GM18511 (cell line): ENCODE measurements at regions not wholly inside any gene's neighbourhood (a gene's known extent, or its start where the extent isn't known, plus 50 kb on each side); places are given as distances from the start of the nearest gene placed in this dataset.
"Not testable (repeated sequence)": the region's sequence is repeated elsewhere in the genome, so short reads cannot be mapped to it uniquely, and the experiment has no call there.

ENCODE experiments used
- ATAC-seq: cut with Tn5 transposase; IDR thresholded peaks from one replicate; pipeline ENCODE4 v1.9.1; 2021; ENCODE audit warnings: mild to moderate bottlenecking, moderate library complexity; ENCODE audit not compliant: unreplicated experiment

DNA sequence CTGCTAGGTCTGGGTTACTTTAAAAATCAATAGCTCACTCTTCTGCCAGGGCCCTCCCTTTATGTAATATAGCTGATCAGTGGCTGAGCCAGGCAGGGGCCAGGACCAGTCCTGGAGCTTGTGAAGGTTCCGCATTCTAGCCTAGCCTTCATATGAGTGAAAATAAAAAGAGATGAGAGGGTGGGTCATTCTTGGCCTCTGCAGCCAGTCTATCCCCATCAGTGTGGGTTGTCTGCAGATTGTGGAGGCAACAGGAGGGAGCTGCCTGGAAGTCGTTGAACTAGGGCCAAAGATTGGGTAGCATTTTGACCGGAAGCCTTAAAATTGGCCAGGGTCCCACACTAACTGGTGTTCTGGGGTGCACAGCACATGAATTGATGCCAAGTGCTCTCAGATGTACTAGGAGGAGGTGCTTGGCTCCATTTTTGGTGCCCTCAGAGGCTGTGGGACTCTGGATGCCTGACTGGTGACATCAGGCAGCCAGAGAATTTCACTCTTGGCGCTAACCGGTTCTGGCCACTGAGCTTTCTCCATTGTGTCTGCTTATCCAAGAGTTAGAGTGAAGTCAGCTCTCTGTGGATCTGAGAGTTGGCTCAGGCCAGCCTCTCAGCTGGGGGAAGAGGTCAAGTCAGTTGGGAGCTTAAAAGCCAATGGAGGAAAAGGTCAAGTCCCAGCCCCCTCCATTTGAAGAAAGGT lies 66.5 kb upstream of the IKBKE start:
- ATAC-seq, result not testable (repeated sequence)

DNA sequence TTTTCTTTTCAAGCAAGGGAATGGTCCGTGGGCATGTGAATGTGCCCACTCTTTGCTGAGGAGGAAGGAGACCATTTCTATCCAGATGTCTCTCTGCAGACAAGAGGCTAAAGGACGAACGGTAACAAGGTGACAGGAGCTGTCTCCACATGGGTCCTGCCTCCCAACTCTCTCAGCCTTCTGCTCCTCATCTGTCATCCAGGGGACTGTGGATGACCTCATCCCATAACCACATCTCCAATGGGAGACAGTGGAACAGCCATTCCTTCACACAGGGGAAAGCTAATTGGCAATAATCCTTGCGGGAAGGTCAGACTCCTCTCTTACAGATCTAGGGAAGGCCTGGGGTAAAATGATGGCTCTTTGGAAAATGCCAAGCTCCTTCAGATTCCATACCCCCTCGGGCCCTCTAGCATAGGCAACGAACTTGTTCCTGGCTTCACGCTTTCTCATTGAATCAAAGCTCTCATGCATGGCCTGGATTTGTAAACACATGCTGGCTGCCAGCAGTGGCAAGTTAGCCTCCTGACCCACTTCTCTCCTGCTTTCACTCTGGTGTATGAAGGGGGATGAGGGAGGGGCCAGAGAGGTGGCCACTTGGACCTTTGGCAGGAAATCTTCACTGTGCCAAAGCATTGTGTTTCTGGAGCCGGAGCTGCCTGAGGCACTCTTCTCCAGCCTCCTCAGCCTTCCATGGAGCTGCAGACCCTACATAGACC lies 65.8 kb upstream of the IKBKE start:
- ATAC-seq, result not testable (repeated sequence)

DNA sequence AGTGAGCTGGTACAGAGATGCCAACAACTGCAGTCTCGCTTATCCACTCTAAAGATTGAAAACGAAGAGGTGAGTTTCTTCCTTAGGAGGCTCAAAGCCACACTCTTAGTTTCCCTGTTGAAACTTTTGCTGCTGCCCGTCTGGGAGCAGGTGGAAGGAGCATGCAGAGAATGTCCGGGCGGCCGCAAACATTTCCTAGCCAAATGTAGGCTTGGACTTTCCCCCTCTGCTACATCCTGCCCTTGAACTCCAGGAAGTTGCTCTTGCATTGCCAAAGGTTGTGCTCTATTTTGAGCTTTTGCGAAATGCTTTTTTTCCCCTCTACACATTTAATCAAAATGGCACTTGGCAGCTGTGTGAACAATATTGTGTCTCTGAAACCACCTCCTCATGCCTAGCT lies 65.0 kb upstream of the IKBKE start:
- not testable (repeated sequence) for ATAC-seq

DNA sequence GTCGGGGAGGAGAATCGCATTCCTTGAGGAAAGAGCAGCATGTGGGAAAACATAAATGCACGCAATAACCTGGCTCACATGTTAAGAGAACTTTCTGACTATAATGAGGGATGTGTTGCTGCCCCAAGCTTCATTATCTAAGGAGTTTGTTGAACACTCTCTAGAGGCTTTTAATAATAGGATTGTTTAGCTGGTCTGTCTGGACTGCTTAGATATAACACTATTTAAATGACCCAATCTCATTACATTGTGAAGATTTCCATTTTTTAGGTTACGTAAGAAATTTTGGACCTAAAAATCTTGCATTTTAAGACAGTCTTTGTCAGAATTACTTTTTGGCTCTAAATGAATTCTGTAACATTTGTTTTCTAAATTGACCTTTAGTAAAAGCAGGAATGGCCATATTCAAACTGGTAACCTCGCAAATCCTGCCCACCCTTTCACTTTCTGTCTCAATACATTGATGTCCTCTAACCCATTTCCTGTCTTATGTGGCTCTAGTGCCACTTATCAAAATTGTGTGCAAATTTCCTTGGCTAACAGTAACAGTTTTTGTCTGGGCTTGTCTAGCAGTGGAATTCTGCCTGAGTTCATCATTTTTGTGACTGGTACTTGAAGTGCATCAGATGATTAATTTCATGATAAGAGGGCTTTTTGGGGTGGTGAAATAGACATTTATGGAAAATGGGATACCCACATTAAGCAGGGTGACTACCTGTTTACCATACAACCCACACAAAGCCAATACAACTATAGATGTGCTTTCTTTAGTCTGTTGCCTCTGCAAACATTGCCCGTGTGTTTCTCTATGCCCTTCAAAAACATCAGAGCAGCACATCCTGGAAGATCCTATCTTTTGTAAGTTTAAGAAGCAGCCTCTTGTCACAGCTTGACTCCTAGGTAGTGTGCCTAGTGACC lies 61.6 kb upstream of the IKBKE start:
- ATAC-seq, result not testable (repeated sequence)

DNA sequence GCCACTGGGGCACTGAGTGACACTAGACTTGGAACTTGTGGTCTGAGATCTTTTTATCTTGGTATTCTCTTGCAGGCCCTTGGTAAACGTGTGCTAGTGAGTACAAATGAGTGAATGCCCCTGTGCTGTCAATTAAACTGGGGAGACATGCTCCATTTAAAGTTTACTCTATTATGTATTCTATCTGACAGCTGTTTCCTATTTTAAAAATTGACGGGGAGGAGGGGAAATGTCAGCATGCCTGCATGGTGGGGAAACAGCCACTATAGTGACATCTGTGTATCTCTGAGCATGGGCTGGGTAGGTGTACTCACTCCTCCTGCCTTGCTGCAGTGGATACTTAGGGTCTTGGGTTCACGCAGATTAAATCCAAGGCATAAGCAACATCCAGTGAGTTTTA lies 59.0 kb upstream of the IKBKE start:
- ATAC-seq, result no peak

DNA sequence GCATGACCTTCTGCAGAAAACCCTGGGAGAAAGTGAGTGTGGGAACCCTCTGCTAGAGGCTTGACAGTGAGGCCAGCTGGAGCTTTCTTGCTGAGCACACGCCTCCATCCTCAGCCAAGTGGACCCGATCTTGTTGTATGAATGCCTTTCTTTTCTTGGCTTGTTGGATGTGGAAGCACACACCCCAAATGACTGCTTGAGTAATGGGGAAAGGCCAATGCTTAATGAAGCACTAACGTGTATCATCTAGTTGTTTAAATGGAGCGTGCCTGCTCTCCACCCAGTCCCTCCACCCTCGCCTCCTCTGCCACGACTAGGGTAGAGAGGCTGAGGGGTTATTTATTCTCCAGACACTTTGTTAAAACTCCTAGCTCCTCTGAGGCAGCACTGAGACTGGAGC lies 54.3 kb upstream of the IKBKE start:
- ATAC-seq, result no peak

DNA sequence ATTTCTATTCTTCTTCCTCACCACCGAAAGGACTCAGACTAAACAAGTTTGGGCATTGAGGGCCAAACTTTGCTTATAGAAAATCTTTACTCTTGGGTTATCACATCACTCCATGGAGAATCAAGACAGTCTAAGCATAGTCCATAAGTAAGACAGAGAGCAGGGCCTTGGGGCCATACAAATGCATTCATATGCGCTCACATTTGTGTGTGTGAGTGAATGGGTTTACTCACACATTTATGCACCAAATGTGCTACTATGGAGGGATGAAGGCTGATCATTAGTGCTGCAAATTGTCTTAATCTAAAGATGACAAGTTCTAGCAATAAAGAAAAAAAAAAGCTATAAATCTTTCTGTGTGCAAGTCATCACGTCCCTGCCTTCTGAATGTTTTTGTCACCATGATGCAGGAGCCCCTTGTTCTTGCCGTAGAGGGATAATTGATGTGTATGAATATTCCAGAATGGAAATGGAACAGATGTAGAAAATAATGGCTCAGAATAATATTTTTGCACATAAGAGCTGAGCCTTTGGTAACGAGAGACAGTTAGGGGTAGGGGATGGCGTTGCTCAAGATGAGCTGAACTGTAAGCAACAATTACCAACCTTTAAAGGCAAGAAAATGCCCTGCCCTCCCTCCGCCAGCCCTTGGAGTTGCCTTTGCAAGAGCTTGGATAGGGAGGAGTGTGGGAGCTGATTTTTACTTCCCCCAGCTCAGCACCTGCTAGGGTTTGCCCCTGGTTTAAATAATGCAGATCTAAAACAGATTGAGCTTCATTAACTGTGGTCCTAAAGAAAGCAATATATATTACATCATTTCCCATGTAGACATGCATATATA lies 52.3 kb upstream of the IKBKE start:
- ATAC-seq, result no peak

DNA sequence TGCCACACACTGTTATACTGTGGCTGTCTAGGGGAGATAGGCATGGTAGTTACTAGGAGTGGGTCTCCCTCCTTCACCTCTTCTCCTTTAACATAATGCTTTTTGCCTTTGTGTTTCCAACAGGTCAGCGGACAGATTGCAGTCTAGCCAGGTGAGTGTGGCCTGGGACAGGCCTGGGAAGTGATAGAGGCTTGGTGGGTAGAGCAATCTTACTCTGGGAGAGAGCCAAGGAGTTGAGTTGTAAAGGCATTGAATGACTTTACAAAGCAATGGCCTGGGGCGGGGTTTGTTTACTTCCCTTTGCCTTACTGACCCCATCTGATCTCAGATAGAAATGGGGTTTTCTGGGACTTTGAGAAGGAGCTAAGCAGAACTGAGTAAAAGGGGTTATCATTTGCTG lies 51.0 kb upstream of the IKBKE start:
- no peak for ATAC-seq

DNA sequence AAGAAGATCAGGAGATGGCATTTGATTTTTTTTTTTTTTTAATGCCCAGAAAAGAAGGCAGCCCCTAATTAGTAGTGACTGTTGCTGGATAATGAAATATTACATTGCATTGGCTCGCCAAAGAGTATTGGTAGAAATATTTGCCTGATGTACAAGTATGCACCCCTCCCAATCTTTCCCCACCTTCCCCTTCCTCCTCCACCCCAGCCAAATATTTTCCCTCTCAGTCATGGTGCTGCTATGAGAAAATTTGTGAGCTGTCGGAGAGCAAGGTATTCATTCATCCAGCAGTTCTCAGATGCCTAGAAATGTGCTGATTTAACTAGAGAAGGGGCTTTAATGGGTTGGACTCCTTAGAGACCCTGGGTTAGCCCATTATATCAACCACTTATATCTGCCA lies 50.5 kb upstream of the IKBKE start:
- no peak for ATAC-seq

DNA sequence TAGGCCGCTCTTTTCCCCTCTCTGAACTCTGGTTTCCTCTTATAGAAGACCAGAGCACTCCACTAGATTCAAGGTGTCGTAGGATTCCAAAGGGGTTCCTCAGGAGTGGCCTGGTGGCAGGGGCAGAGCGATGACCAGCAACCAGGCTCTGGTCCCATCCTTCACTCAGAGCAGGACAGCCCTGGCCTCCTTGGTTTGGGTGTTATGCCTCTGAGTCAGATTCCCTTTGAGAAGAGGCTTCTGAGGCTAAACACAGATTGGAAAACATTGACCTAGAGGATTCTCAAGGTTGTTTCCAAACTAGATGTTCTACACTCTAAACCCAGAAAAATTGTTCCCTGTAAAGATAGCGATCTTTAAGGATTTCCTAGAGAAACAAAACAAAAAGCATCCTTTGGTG lies 49.8 kb upstream of the IKBKE start:
- ATAC-seq, result no peak
